ENCODE measurements at regions not wholly inside any gene's neighbourhood (a gene's known extent, or its start where the extent isn't known, plus 50 kb on each side); places are given as distances from the start of the nearest gene placed in this dataset.
A peak's percentile ranks its signal among the peaks of the same experiment; 100 is the strongest.

DNA sequence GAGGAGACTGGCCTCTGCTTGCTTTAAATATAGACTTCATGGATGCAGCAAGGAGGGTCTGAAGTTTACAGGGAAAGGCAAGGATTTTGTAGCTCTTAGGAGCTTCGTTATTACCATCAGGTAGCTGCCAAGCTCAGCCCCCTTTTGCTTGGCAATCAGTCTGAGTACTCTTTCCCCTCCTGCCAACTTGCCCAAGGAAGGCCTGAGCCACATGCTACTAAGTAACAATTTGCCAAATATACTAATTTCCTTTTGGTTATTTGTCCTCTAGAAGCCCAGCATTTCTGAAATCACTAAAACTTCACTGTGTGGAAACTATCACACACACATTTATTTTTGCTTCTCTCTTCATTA is 85.5 kb upstream of the ITPRID2 start:
- Histone ChIP-seq H2AK5ac (ENCODE audit: low read length, severe bottlenecking) (peak overlapping the region; percentile 41), H4K8ac (ENCODE audit: low read length) (peak overlapping the region; percentile 82), H3K79me1 (replicated peaks; ENCODE audit: low read length, poor library complexity, severe bottlenecking) (peaks cover 2% of the 10 kb centered on the region), H3K4ac (ENCODE audit: low read depth in 1 of 2, low read length in 2 of 2) (peak overlapping the region; percentile 54 to 97), H4K91ac (ENCODE audit: low read length) (peak overlapping the region; percentile 45), H2BK12ac (ENCODE audit: low read length in 2 of 2) (peak overlapping the region; percentile 81 to 89), H3K9ac (ENCODE audit: low read length) (no peak overlapping the region), H3K27ac (ENCODE audit: low read length, poor library complexity, severe bottlenecking) (peak overlapping the region; percentile 85), H2AFZ (ENCODE audit: low read depth, low read length) (peak overlapping the region; percentile 10), H2BK120ac (ENCODE audit: low read depth, low read length) (peak overlapping the region; percentile 29), H2BK5ac (ENCODE audit: low read depth, low read length, poor library complexity, severe bottlenecking) (no peak overlapping the region), H3K36me3 (ENCODE audit: control insufficient read depth in 1 of 2, insufficient read depth in 2 of 2, low read depth in 1 of 2, low read length in 2 of 2) (no peaks in the 10 kb centered on the region), H3K4me2 (ENCODE audit: low read length, poor library complexity, severe bottlenecking) (no peak overlapping the region), H3K27me3 (ENCODE audit: control insufficient read depth in 1 of 2, insufficient read depth in 1 of 2, low read length in 2 of 2) (no peaks in the 10 kb centered on the region), H3K23ac (ENCODE audit: low read length in 2 of 2) (no peak overlapping the region), H3K18ac (ENCODE audit: low read depth in 1 of 2, low read length in 2 of 2) (peak overlapping the region; percentile 71 to 92), H3K4me1 (ENCODE audit: control insufficient read depth, insufficient read depth, low read depth, low read length) (peaks cover 9% of the 10 kb centered on the region), H3K14ac (ENCODE audit: low read length in 2 of 2) (peak overlapping the region in 1 of 2 experiments; percentile 69), H3K9me3 (ENCODE audit: control insufficient read depth, low read length) (no peaks in the 10 kb centered on the region), H2BK15ac (ENCODE audit: low read depth, poor library complexity, severe bottlenecking) (no peak overlapping the region), H3K4me3 (ENCODE audit: insufficient read depth in 1 of 2, low read depth in 1 of 2, low read length in 2 of 2) (no peak overlapping the region)
- DNase-seq, result no peak
- WGBS, result 58% methylated on average over 1 of the region's 1 CpG

DNA sequence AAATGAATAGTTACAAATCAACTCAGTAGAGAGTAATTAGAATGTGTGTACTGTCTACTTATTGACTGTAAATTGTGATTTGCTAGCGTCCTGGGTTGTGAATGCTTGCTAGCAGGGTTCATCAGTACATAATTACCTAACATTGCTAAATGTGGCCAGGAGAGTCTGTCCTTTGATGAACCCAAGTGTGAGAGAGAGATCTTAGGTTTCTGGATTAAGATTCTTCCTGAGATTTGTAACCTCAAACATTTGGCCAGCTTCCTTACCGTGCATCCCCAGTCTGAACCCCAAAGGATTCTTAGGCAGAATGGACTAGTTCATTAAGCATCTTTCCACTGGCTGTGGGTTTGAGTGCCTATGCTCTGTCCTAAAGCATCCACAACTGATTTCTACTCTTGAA is 84.0 kb upstream of the ITPRID2 start:
- Histone ChIP-seq H2BK5ac (ENCODE audit: low read depth, low read length, poor library complexity, severe bottlenecking) (no peak overlapping the region), H3K79me1 (replicated peaks; ENCODE audit: low read length, poor library complexity, severe bottlenecking) (peaks cover 2% of the 10 kb centered on the region), H3K23ac (ENCODE audit: low read length in 2 of 2) (no peak overlapping the region), H3K27ac (ENCODE audit: low read length, poor library complexity, severe bottlenecking) (no peak overlapping the region), H2AK5ac (ENCODE audit: low read length, severe bottlenecking) (peak overlapping the region; percentile 6), H2AFZ (ENCODE audit: low read depth, low read length) (no peak overlapping the region), H2BK15ac (ENCODE audit: low read depth, poor library complexity, severe bottlenecking) (no peak overlapping the region), H2BK12ac (ENCODE audit: low read length in 2 of 2) (peak overlapping the region in 1 of 2 experiments; percentile 6), H3K14ac (ENCODE audit: low read length in 2 of 2) (no peak overlapping the region), H4K8ac (ENCODE audit: low read length) (no peak overlapping the region), H3K4ac (ENCODE audit: low read depth in 1 of 2, low read length in 2 of 2) (no peak overlapping the region), H4K91ac (ENCODE audit: low read length) (no peak overlapping the region), H3K27me3 (ENCODE audit: control insufficient read depth in 1 of 2, insufficient read depth in 1 of 2, low read length in 2 of 2) (no peaks in the 10 kb centered on the region), H3K9ac (ENCODE audit: low read length) (no peak overlapping the region), H3K4me1 (ENCODE audit: control insufficient read depth, insufficient read depth, low read depth, low read length) (peaks cover 12% of the 10 kb centered on the region), H3K9me3 (ENCODE audit: control insufficient read depth, low read length) (no peaks in the 10 kb centered on the region), H2BK120ac (ENCODE audit: low read depth, low read length) (no peak overlapping the region), H3K4me3 (ENCODE audit: insufficient read depth in 1 of 2, low read depth in 1 of 2, low read length in 2 of 2) (no peak overlapping the region), H3K18ac (ENCODE audit: low read depth in 1 of 2, low read length in 2 of 2) (peak overlapping the region; percentile 14 to 18), H3K4me2 (ENCODE audit: low read length, poor library complexity, severe bottlenecking) (no peak overlapping the region), H3K36me3 (ENCODE audit: control insufficient read depth in 1 of 2, insufficient read depth in 2 of 2, low read depth in 1 of 2, low read length in 2 of 2) (no peaks in the 10 kb centered on the region)
- DNase-seq, result no peak
- 93% methylated on average over 2 of the region's 2 CpGs for WGBS

- no peak overlapping the region for H3K23ac ChIP-seq (ENCODE audit: low read length in 2 of 2)
- H3K4me3 ChIP-seq (ENCODE audit: insufficient read depth in 1 of 2, low read depth in 1 of 2, low read length in 2 of 2), result no peak overlapping the region
- no peaks in the 10 kb centered on the region for H3K9me3 ChIP-seq (ENCODE audit: control insufficient read depth, low read length)
- peak overlapping the region; percentile 62 for H4K8ac ChIP-seq (ENCODE audit: low read length)
- H4K91ac ChIP-seq (ENCODE audit: low read length), result no peak overlapping the region
- H3K27ac ChIP-seq (ENCODE audit: low read length, poor library complexity, severe bottlenecking), result peak overlapping the region; percentile 53
- no peak overlapping the region for H2BK5ac ChIP-seq (ENCODE audit: low read depth, low read length, poor library complexity, severe bottlenecking)
- H2BK15ac ChIP-seq (ENCODE audit: low read depth, poor library complexity, severe bottlenecking), result peak overlapping the region; percentile 26
- peak overlapping the region in 1 of 2 experiments; percentile 52 for H3K4ac ChIP-seq (ENCODE audit: low read depth in 1 of 2, low read length in 2 of 2)
- H3K36me3 ChIP-seq (ENCODE audit: control insufficient read depth in 1 of 2, insufficient read depth in 2 of 2, low read depth in 1 of 2, low read length in 2 of 2), result no peaks in the 10 kb centered on the region
- peak overlapping the region; percentile 58 for H2AK5ac ChIP-seq (ENCODE audit: low read length, severe bottlenecking)
- H2BK120ac ChIP-seq (ENCODE audit: low read depth, low read length), result peak overlapping the region; percentile 27
- H3K27me3 ChIP-seq (ENCODE audit: control insufficient read depth in 1 of 2, insufficient read depth in 1 of 2, low read length in 2 of 2), result no peaks in the 10 kb centered on the region
- no peak overlapping the region for H2AFZ ChIP-seq (ENCODE audit: low read depth, low read length)
- no peak overlapping the region for H2BK12ac ChIP-seq (ENCODE audit: low read length in 2 of 2)
- H3K9ac ChIP-seq (ENCODE audit: low read length), result no peak overlapping the region
- peaks cover 4% of the 10 kb centered on the region for H3K4me1 ChIP-seq (ENCODE audit: control insufficient read depth, insufficient read depth, low read depth, low read length)
- DNase-seq, result peak; percentile 86
- 39% methylated on average over 8 of the region's 9 CpGs for WGBS
- no peak overlapping the region for H3K14ac ChIP-seq (ENCODE audit: low read length in 2 of 2)
- H3K4me2 ChIP-seq (ENCODE audit: low read length, poor library complexity, severe bottlenecking), result no peak overlapping the region
- H3K79me1 ChIP-seq (replicated peaks; ENCODE audit: low read length, poor library complexity, severe bottlenecking), result no peaks in the 10 kb centered on the region
- peak overlapping the region; percentile 63 to 82 for H3K18ac ChIP-seq (ENCODE audit: low read depth in 1 of 2, low read length in 2 of 2)
These were observed 80.5 kb upstream of the ITPRID2 start for GRCh38 chr2:181810823-181811695.

GRCh38 chr2:181812106-181812743 is 79.3 kb upstream of the ITPRID2 start:
- Histone ChIP-seq H3K9ac (ENCODE audit: low read length) (no peak overlapping the region), H3K27me3 (ENCODE audit: control insufficient read depth in 1 of 2, insufficient read depth in 1 of 2, low read length in 2 of 2) (no peaks in the 10 kb centered on the region), H3K4me3 (ENCODE audit: insufficient read depth in 1 of 2, low read depth in 1 of 2, low read length in 2 of 2) (no peak overlapping the region), H2BK5ac (ENCODE audit: low read depth, low read length, poor library complexity, severe bottlenecking) (no peak overlapping the region), H3K23ac (ENCODE audit: low read length in 2 of 2) (no peak overlapping the region), H2BK120ac (ENCODE audit: low read depth, low read length) (no peak overlapping the region), H3K4me2 (ENCODE audit: low read length, poor library complexity, severe bottlenecking) (no peak overlapping the region), H3K4ac (ENCODE audit: low read depth in 1 of 2, low read length in 2 of 2) (no peak overlapping the region), H2AFZ (ENCODE audit: low read depth, low read length) (no peak overlapping the region), H3K4me1 (ENCODE audit: control insufficient read depth, insufficient read depth, low read depth, low read length) (peaks cover 4% of the 10 kb centered on the region), H3K18ac (ENCODE audit: low read depth in 1 of 2, low read length in 2 of 2) (peak overlapping the region in 1 of 2 experiments; percentile 72), H4K91ac (ENCODE audit: low read length) (no peak overlapping the region), H3K27ac (ENCODE audit: low read length, poor library complexity, severe bottlenecking) (peak overlapping the region; percentile 6), H3K79me1 (replicated peaks; ENCODE audit: low read length, poor library complexity, severe bottlenecking) (no peaks in the 10 kb centered on the region), H3K36me3 (ENCODE audit: control insufficient read depth in 1 of 2, insufficient read depth in 2 of 2, low read depth in 1 of 2, low read length in 2 of 2) (no peaks in the 10 kb centered on the region), H2BK15ac (ENCODE audit: low read depth, poor library complexity, severe bottlenecking) (no peak overlapping the region), H4K8ac (ENCODE audit: low read length) (no peak overlapping the region), H2AK5ac (ENCODE audit: low read length, severe bottlenecking) (no peak overlapping the region), H3K9me3 (ENCODE audit: control insufficient read depth, low read length) (no peaks in the 10 kb centered on the region), H2BK12ac (ENCODE audit: low read length in 2 of 2) (no peak overlapping the region), H3K14ac (ENCODE audit: low read length in 2 of 2) (no peak overlapping the region)
- DNase-seq, result no peak
- WGBS, result no CpG with 5 or more reads among the region's 2 CpGs

All from mesenchymal stem cell (in vitro differentiated cells and primary cell).